HG02884 (cell line): ENCODE measurements at regions not wholly inside any gene's neighbourhood (a gene's known extent, or its start where the extent isn't known, plus 50 kb on each side); places are given as distances from the start of the nearest gene placed in this dataset.
"Not testable (repeated sequence)": the region's sequence is repeated elsewhere in the genome, so short reads cannot be mapped to it uniquely, and the experiment has no call there.

Experiments used
- ATAC-seq: cut with Tn5 transposase; IDR thresholded peaks from one replicate; pipeline ENCODE4 v1.9.1; 2021; ENCODE audit warnings: mild to moderate bottlenecking, moderate library complexity; ENCODE audit not compliant: unreplicated experiment

GRCh38 chr9:30771760-30772159 lies 1612.7 kb upstream of the ACO1 start:
- no peak for ATAC-seq

- no peak for ATAC-seq
Observed at GRCh38 chr9:30773427-30773826, 1611.0 kb upstream of the ACO1 start.

GRCh38 chr9:30774326-30774725 lies 1610.1 kb upstream of the ACO1 start:
- ATAC-seq = no peak

- no peak for ATAC-seq
Observed at GRCh38 chr9:30775236-30775635, 1609.2 kb upstream of the ACO1 start.

- ATAC-seq = no peak
Observed at GRCh38 chr9:30796764-30797163, 1587.7 kb upstream of the ACO1 start.

GRCh38 chr9:30799527-30800101 lies 1584.8 kb upstream of the ACO1 start:
- no peak for ATAC-seq

- no peak for ATAC-seq
Observed at GRCh38 chr9:30800421-30800820, 1584.0 kb upstream of the ACO1 start.

- no peak for ATAC-seq
Observed at GRCh38 chr9:30812821-30813220, 1571.6 kb upstream of the ACO1 start.

- no peak for ATAC-seq
Observed at GRCh38 chr9:30815585-30815984, 1568.9 kb upstream of the ACO1 start.

- no peak for ATAC-seq
Observed at GRCh38 chr9:30845136-30845535, 1539.3 kb upstream of the ACO1 start.

GRCh38 chr9:30846651-30847050 lies 1537.8 kb upstream of the ACO1 start:
- ATAC-seq = no peak

GRCh38 chr9:30851600-30851999 lies 1532.8 kb upstream of the ACO1 start:
- no peak for ATAC-seq

- no peak for ATAC-seq
Observed at GRCh38 chr9:30900706-30901105, 1483.7 kb upstream of the ACO1 start.

GRCh38 chr9:30913331-30913730 lies 1471.1 kb upstream of the ACO1 start:
- no peak for ATAC-seq

- no peak for ATAC-seq
Observed at GRCh38 chr9:30915451-30915850, 1469.0 kb upstream of the ACO1 start.

- ATAC-seq = no peak
Observed at GRCh38 chr9:30925126-30925525, 1459.3 kb upstream of the ACO1 start.

GRCh38 chr9:30925635-30926034 lies 1458.8 kb upstream of the ACO1 start:
- ATAC-seq = no peak

GRCh38 chr9:30928045-30928444 lies 1456.4 kb upstream of the ACO1 start:
- ATAC-seq = no peak

GRCh38 chr9:30932226-30932625 lies 1452.2 kb upstream of the ACO1 start:
- no peak for ATAC-seq

- no peak for ATAC-seq
Observed at GRCh38 chr9:30935730-30936129, 1448.7 kb upstream of the ACO1 start.

GRCh38 chr9:30937106-30937505 lies 1447.3 kb upstream of the ACO1 start:
- ATAC-seq = no peak

- not testable (repeated sequence) for ATAC-seq
Observed at GRCh38 chr9:30942852-30943251, 1441.6 kb upstream of the ACO1 start.

- ATAC-seq = no peak
Observed at GRCh38 chr9:30943446-30944224, 1440.8 kb upstream of the ACO1 start.
